Tibial nerve (tissue), 4 donors: ENCODE measurements at regions not wholly inside any gene's neighbourhood (a gene's known extent, or its start where the extent isn't known, plus 50 kb on each side); places are given as distances from the start of the nearest gene placed in this dataset.
A peak's percentile ranks its signal among the peaks of the same experiment; 100 is the strongest.

Source experiments
- DNase-seq, 2 donors: peaks; one replicate each; pipeline ENCODE4 v3.0.0-alpha.2; 2019; ENCODE audit warnings: low spot score in 2 of 2
- H3K27ac ChIP-seq, 4 donors: fragments of 200-600 bp; sonication (generic) in 3 of 4; one replicate each; pipeline ENCODE4 v1.5.1; 2017 to 2019; ENCODE audit warnings: mild to moderate bottlenecking in 1 of 4
- H3K27me3 ChIP-seq, 2 donors: fragments of 200-600 bp; sonication (generic) in 1 of 2; one replicate each; pipeline versions ENCODE4 v1.5.1 to v1.6.0; 2017 to 2019
- H3K36me3 ChIP-seq, 3 donors: fragments of 200-600 bp; sonication (generic); one replicate each; pipeline ENCODE4 v1.5.1; 2018 to 2019
- H3K4me1 ChIP-seq, 4 donors: fragments of 200-600 bp; sonication (generic) in 3 of 4; one replicate each; pipeline ENCODE4 v1.5.1; 2017 to 2019
- H3K4me3 ChIP-seq, 4 donors: fragments of 200-600 bp; sonication (generic) in 3 of 4; one replicate each; pipeline ENCODE4 v1.5.1; 2017 to 2019; ENCODE audit warnings: mild to moderate bottlenecking in 1 of 4, moderate library complexity in 1 of 4
- H3K9me3 ChIP-seq, 4 donors: fragments of 200-600 bp; sonication (generic) in 3 of 4; one replicate each; pipeline ENCODE4 v1.5.1; 2017 to 2019
- CTCF ChIP-seq, 5 experiments: fragments of 200-600 bp in 3 of 5; fragments of 450-650 bp in 2 of 5; sonication (generic) in 3 of 5; IDR thresholded peaks; one replicate each; pipeline ENCODE4 v1.5.1; 2016 to 2019; ENCODE audit warnings: antibody characterized with exemption in 5 of 5, mild to moderate bottlenecking in 3 of 5, moderate library complexity in 2 of 5
- EP300 ChIP-seq, 2 donors: sonication (generic); formaldehyde crosslinking; IDR thresholded peaks; one replicate each; pipeline ENCODE4 v1.6.1; 2017; ENCODE audit warnings: antibody characterized with exemption in 2 of 2, mild to moderate bottlenecking in 1 of 2
- POLR2A ChIP-seq, 2 donors: fragments of 450-650 bp; IDR thresholded peaks; one replicate each; pipeline ENCODE4 v1.6.1; 2017; ENCODE audit warnings: antibody characterized with exemption in 2 of 2, mild to moderate bottlenecking in 2 of 2, moderate library complexity in 2 of 2
- WGBS, 2 donors: methylation state at CpG; one replicate each; pipeline ENCODE4 v1.1.5; 2018; 5-methylcytosine and 5-hydroxymethylcytosine counted together

DNA sequence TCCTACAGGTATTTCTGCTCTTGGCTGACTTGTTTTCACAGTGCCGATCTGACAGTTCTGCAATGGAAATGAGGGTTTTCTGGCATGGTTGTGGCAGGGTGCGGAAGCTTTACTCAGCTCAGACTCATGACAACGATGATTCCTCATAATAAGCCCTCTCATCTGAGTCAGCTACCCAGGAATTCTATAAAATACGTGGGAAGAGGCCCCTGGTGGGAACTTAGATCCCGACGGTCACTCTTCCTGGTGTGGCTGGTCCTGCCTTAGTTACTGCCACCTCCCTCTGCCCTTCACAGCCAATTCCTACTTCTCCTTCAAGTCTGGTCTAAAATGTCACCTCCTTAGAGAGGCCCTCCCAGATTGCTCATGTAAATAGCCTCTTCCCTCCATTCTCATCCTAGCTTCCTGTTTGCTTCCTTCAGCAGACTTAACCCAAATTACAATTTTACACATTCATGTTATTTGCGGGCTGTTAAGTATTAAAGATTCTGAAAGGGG is 104.2 kb upstream of the MAP1LC3B2 start:
- no peaks in the 10 kb centered on the region for H3K9me3 ChIP-seq
- H3K4me1 ChIP-seq = peaks cover 0 to 27% (median 19%) of the 10 kb centered on the region in 4 donors
- TF ChIP-seq EP300 (IDR thresholded peaks at IDR 0.05) = no peak
- no peaks in the 10 kb centered on the region for H3K36me3 ChIP-seq
- no peak overlapping the region for H3K4me3 ChIP-seq
- H3K27ac ChIP-seq = peak overlapping the region; percentile 18 to 88 (median 82)
- DNase-seq = no peak
- 33 to 44% methylated on average over 7 of the region's 7 CpGs for WGBS, 2 donors
- H3K27me3 ChIP-seq = no peaks in the 10 kb centered on the region

- WGBS, 2 donors = 8 to 21% methylated on average over 17 of the region's 17 CpGs
- Histone ChIP-seq H3K27me3 (no peaks in the 10 kb centered on the region), H3K4me3 (peak overlapping the region in 1 of 4 donors; percentile 21), H3K36me3 (no peaks in the 10 kb centered on the region), H3K9me3 (no peaks in the 10 kb centered on the region), H3K4me1 (peaks cover 0 to 27% (median 19%) of the 10 kb centered on the region in 4 donors), H3K27ac (peak overlapping the region; percentile 18 to 88 (median 82))
- DNase-seq = peak; percentile 74 to 91
- peak; percentile 71 to 87 for TF ChIP-seq EP300 (IDR thresholded peaks at IDR 0.05)
- TF ChIP-seq POLR2A (IDR thresholded peaks at IDR 0.05) = no peak
Measured at GRCh38 chr12:116455540-116456329, 103.4 kb upstream of the MAP1LC3B2 start.

DNA sequence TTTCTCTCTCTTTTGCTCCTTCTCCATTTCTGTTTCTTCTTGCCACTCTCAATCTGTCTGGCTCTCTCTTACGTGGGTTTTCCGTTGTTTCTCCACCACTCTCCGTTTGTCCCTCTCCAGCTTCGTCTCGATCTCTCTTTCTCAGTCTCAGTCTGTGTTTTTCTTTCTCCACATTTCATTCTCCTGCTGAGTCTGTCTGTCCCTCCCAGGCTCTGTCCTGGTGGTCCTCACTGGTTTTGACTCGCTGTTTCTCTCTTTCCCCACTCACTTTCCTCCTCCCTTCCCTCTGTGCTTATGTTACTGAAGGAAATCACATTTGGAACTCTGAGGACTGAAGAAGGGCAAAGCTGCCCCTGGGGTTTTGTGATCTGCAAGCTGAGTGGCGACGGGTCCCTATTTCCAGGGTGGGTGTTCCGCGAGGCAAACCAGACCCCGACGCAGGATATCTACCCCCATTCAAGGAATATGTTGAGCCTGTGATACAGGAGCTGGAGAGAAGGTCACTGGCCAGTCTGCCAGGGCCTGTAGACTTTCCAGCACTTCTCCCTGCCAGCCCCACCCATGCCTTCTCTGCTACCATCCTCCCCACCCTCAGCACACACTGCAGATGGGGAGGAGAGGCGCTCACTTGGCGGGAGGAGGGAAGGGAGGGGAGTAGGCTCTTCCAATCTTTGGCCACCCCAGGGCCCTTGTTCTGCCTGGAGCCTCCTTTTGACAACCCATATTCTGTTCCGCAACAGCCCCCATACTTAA is 102.7 kb upstream of the MAP1LC3B2 start:
- 55 to 59% methylated on average over 15 of the region's 15 CpGs for WGBS, 2 donors
- Histone ChIP-seq H3K4me1 (peaks cover 0 to 27% (median 19%) of the 10 kb centered on the region in 4 donors), H3K4me3 (peak overlapping the region in 1 of 4 donors; percentile 21), H3K9me3 (no peaks in the 10 kb centered on the region), H3K27me3 (no peaks in the 10 kb centered on the region), H3K36me3 (no peaks in the 10 kb centered on the region), H3K27ac (peak overlapping the region; percentile 18 to 88 (median 82))
- no peak for DNase-seq
- TF ChIP-seq CTCF (IDR thresholded peaks at IDR 0.05) (no peak), POLR2A (IDR thresholded peaks at IDR 0.05) (no peak), EP300 (IDR thresholded peaks at IDR 0.05) (no peak)

DNA sequence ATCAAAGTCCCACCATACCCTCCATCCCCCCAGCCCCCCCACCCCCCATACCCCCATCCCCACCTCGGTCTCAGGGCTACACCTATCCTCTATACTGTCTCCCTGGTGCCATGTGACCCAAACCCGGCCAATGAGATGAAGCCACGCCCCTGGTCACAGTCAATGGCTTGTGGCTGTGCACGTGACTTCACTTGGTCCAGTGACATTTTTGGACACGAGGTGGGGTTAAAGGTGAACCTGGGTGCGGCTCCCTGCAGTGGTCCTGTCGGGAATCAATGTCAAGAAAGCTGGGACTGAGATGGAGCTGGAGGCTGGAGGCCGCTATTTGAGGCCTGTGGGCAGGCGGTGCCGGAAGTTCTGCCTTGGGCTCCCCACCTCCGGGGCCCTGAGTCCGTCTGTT is 100.7 kb upstream of the MAP1LC3B2 start:
- no peaks in the 10 kb centered on the region for H3K9me3 ChIP-seq
- H3K27me3 ChIP-seq = no peaks in the 10 kb centered on the region
- no peaks in the 10 kb centered on the region for H3K36me3 ChIP-seq
- no peak for DNase-seq
- 88 to 90% methylated on average over 12 of the region's 12 CpGs for WGBS, 2 donors
- H3K27ac ChIP-seq = no peak overlapping the region
- peaks cover 0 to 27% (median 19%) of the 10 kb centered on the region in 4 donors for H3K4me1 ChIP-seq
- no peak overlapping the region for H3K4me3 ChIP-seq
- TF ChIP-seq POLR2A (IDR thresholded peaks at IDR 0.05) (no peak), EP300 (IDR thresholded peaks at IDR 0.05) (no peak), CTCF (IDR thresholded peaks at IDR 0.05) (no peak)

GRCh38 chr12:116459011-116459875 is 99.9 kb upstream of the MAP1LC3B2 start:
- no peak overlapping the region for H3K4me3 ChIP-seq
- H3K27ac ChIP-seq = no peak overlapping the region
- peaks cover 0 to 27% (median 19%) of the 10 kb centered on the region in 4 donors for H3K4me1 ChIP-seq
- no peak for TF ChIP-seq CTCF (IDR thresholded peaks at IDR 0.05)
- no peak for TF ChIP-seq POLR2A (IDR thresholded peaks at IDR 0.05)
- no peak for TF ChIP-seq EP300 (IDR thresholded peaks at IDR 0.05)
- no peak for DNase-seq
- no peaks in the 10 kb centered on the region for H3K9me3 ChIP-seq
- WGBS, 2 donors = 83 to 85% methylated on average over 21 of the region's 21 CpGs
- no peaks in the 10 kb centered on the region for H3K36me3 ChIP-seq
- no peaks in the 10 kb centered on the region for H3K27me3 ChIP-seq
